Pancreas (tissue), 10 donors: ENCODE measurements at regions not wholly inside any gene's neighbourhood (a gene's known extent, or its start where the extent isn't known, plus 50 kb on each side); places are given as distances from the start of the nearest gene placed in this dataset.
A peak's percentile ranks its signal among the peaks of the same experiment; 100 is the strongest.

Experiments
- ATAC-seq, 4 donors: fragments of 200-7000 bp; cut with Tn5 transposase; one replicate each; pipeline versions ENCODE4 v1.8.0 to v1.9.1; 2020; ENCODE audit warnings: mild to moderate bottlenecking in 4 of 4, moderate library complexity in 4 of 4
- DNase-seq, 6 donors: peaks; one replicate each; pipeline ENCODE4 v3.0.0-alpha.2; 2020
- FAIRE-seq: peaks from 2 replicates; lab custom pipeline; 2012; peaks lifted over from hg19 to GRCh38; lab: Jason Lieb, UNC
- H3K27ac ChIP-seq, 4 donors: fragments of 200-600 bp; sonication (generic); 1 replicate in 3 of 4; 2 replicates in 1 of 4; pipeline versions ENCODE4 v1.5.0 to v1.8.0; 2020
- H3K27me3 ChIP-seq, 4 donors: fragments of 200-600 bp; one replicate each; pipeline ENCODE4 v1.8.0; 2021
- H3K36me3 ChIP-seq, 3 donors: fragments of 200-600 bp; sonication (generic) in 1 of 3; one replicate each; pipeline versions ENCODE4 v1.5.0 to v1.8.0; 2020 to 2021
- H3K4me1 ChIP-seq, 3 donors: fragments of 200-600 bp; one replicate each; pipeline ENCODE4 v1.8.0; 2021
- H3K4me3 ChIP-seq, 4 donors: fragments of 200-600 bp; sonication (generic) in 2 of 4; one replicate each; pipeline versions ENCODE4 v1.5.0 to v1.8.0; 2020 to 2021
- H3K9me3 ChIP-seq, 4 donors: fragments of 200-600 bp; one replicate each; pipeline ENCODE4 v1.8.0; 2021
- CTCF ChIP-seq, 4 donors: fragments of 200-600 bp; sonication (generic) in 3 of 4; IDR thresholded peaks; one replicate each; pipeline versions ENCODE4 v1.5.0 to v1.8.0; 2021; ENCODE audit warnings: antibody characterized with exemption in 4 of 4
- WGBS, 2 donors: extraction: QIAGEN DNeasy Blood & Tissue Kit; methylation state at CpG; one replicate each; pipeline ENCODE4 v1.1.7; 2013; 5-methylcytosine and 5-hydroxymethylcytosine counted together
- intact Hi-C, 3 donors: fragments of 100-400 bp; cut with DNase I; formaldehyde crosslinking; loops; one replicate each; pipeline versions ENCODE4 v1.11.1 to v1.14.2; 2022
- donor health status: healthy with polysubstance abuse.
- donor health status: DM: no; HTN: no; CAD: no; lungs with moderate emphysema.
- donor health status: DM: no; HTN: no; CAD: no.
- donor health status: control.
- donor health status: control.
- donor health status: Bipolar disorder and iron deficiency.
- donor health status: DM: yes; HTN: yes; CAD: no.
- donor health status: DM: no; HTN: no; CAD: no.
- donor health status: DM: no; HTN: no; CAD: no.
- donor health status: DM: yes; HTN: yes; CAD: no.

DNA sequence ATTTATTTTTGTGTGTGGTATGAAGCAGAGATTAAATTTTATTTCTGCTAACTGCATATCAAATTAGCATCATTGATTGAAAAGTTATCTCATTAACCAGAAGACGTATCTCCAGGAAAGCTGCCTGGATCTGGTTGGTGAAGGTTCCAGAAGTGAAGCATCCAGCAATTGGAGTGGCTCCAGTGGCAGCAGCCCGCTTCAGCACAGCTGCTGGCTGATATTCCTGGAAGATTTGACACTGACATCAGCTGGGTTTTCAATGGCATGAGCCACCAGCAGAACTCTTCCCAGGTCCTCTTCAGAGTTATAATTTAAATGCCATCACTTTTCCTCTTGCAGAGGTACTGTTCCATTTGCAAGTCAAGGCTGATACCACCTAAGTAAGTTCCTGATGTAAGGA is 363.5 kb downstream of the BCKDHB start:
- no peaks in the 10 kb centered on the region for H3K27me3 ChIP-seq
- no peaks in the 10 kb centered on the region for H3K36me3 ChIP-seq
- no peak for TF ChIP-seq CTCF (IDR thresholded peaks at IDR 0.05)
- H3K4me1 ChIP-seq = no peaks in the 10 kb centered on the region
- intact Hi-C loops = no loop called here
- DNase-seq (no peak), FAIRE-seq (no peak), ATAC-seq (no peak)
- no peak overlapping the region for H3K27ac ChIP-seq
- WGBS, 2 donors = 85 to 88% methylated on average over 2 of the region's 2 CpGs
- H3K9me3 ChIP-seq = no peaks in the 10 kb centered on the region
- H3K4me3 ChIP-seq = no peak overlapping the region

DNA sequence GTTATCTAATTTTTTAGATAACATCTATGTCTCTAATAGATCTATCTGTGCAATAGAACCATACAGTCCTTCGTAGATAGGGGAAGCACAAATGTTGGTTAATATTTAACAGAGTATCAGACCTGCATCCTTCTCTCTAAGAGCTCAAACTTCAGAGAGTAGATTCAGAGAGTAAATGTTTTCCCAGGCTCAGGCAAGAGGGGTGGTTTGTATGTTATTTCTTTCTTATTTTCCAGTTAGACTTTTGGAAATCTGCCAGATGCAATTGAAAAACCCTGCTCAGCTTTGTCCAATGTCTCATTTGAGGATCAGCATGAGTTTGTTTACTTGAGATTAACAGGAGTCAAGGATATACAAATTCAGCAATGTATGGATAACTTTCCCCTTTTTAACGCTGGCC is 361.9 kb downstream of the BCKDHB start:
- intact Hi-C loops = no loop called here
- H3K36me3 ChIP-seq = no peaks in the 10 kb centered on the region
- no peaks in the 10 kb centered on the region for H3K27me3 ChIP-seq
- DNase-seq = no peak
- ATAC-seq = peak in 1 of 4 donors; percentile 38
- no peak overlapping the region for H3K27ac ChIP-seq
- FAIRE-seq = no peak
- no peaks in the 10 kb centered on the region for H3K4me1 ChIP-seq
- no peak for TF ChIP-seq CTCF (IDR thresholded peaks at IDR 0.05)
- no peak overlapping the region for H3K4me3 ChIP-seq
- no peaks in the 10 kb centered on the region for H3K9me3 ChIP-seq
- 31 to 38% methylated on average over 2 of the region's 2 CpGs for WGBS, 2 donors

- FAIRE-seq (no peak), ATAC-seq (no peak), DNase-seq (no peak)
- WGBS, 2 donors = 89 to 95% methylated on average over 2 of the region's 2 CpGs
- TF ChIP-seq CTCF (IDR thresholded peaks at IDR 0.05) = no peak
- H3K27ac ChIP-seq = no peak overlapping the region
- intact Hi-C loops = no loop called here
- H3K36me3 ChIP-seq = no peaks in the 10 kb centered on the region
- H3K27me3 ChIP-seq = no peaks in the 10 kb centered on the region
- no peaks in the 10 kb centered on the region for H3K4me1 ChIP-seq
- no peak overlapping the region for H3K4me3 ChIP-seq
- H3K9me3 ChIP-seq = no peaks in the 10 kb centered on the region
Measured at GRCh38 chr6:80467408-80467807, 360.9 kb downstream of the BCKDHB start.

GRCh38 chr6:80466981-80467380 is 360.5 kb downstream of the BCKDHB start:
- FAIRE-seq (no peak), DNase-seq (no peak), ATAC-seq (no peak)
- no peak overlapping the region for H3K4me3 ChIP-seq
- no peaks in the 10 kb centered on the region for H3K36me3 ChIP-seq
- H3K9me3 ChIP-seq = no peaks in the 10 kb centered on the region
- no peaks in the 10 kb centered on the region for H3K27me3 ChIP-seq
- intact Hi-C loops = no loop called here
- no peak for TF ChIP-seq CTCF (IDR thresholded peaks at IDR 0.05)
- WGBS, 2 donors = 91 to 98% methylated on average over 2 of the region's 2 CpGs
- H3K4me1 ChIP-seq = no peaks in the 10 kb centered on the region
- H3K27ac ChIP-seq = no peak overlapping the region

GRCh38 chr6:80465513-80465912 is 359.0 kb downstream of the BCKDHB start:
- ATAC-seq (no peak), DNase-seq (no peak), FAIRE-seq (no peak)
- Histone ChIP-seq H3K36me3 (no peaks in the 10 kb centered on the region), H3K27ac (no peak overlapping the region), H3K4me3 (no peak overlapping the region), H3K9me3 (no peaks in the 10 kb centered on the region), H3K4me1 (no peaks in the 10 kb centered on the region), H3K27me3 (no peaks in the 10 kb centered on the region)
- intact Hi-C loops = no loop called here
- no peak for TF ChIP-seq CTCF (IDR thresholded peaks at IDR 0.05)
- 65 to 86% methylated on average over 2 of the region's 2 CpGs for WGBS, 2 donors
